ENCODE measurements at regions not wholly inside any gene's neighbourhood (a gene's known extent, or its start where the extent isn't known, plus 50 kb on each side); places are given as distances from the start of the nearest gene placed in this dataset.

- no peak for TF ChIP-seq CHD7 (IDR thresholded peaks at IDR 0.05; ENCODE audit: insufficient replicate concordance, low read length)
- no peak for TF ChIP-seq CTCF (IDR thresholded peaks at IDR 0.05; ENCODE audit: control extremely low read depth in 1 of 3, insufficient read depth in 1 of 3, low read depth in 1 of 3, low read length in 3 of 3)
- TF ChIP-seq POLR2A (IDR thresholded peaks at IDR 0.05; ENCODE audit: control extremely low read depth in 1 of 2, low read depth in 2 of 2, low read length in 2 of 2): no peak
These were observed 63.1 kb upstream of the MAMDC2 start (continued) for GRCh38 chr9:69980591-69980990.

All from H1 (cell line).